ENCODE measurements at regions not wholly inside any gene's neighbourhood (a gene's known extent, or its start where the extent isn't known, plus 50 kb on each side); places are given as distances from the start of the nearest gene placed in this dataset.

GRCh38 chrX:7580127-7580526 lies 262.8 kb upstream of the VCX start:
- Histone ChIP-seq H3K36me3 (no peaks in the 10 kb centered on the region), H3K4me3 (no peak overlapping the region), H3K27me3 (no peaks in the 10 kb centered on the region), H3K9me3 (no peaks in the 10 kb centered on the region), H3K27ac (no peak overlapping the region), H3K4me1 (no peaks in the 10 kb centered on the region)
- no peak for DNase-seq
- no peak for TF ChIP-seq POLR2A (IDR thresholded peaks at IDR 0.05)
- TF ChIP-seq CTCF (IDR thresholded peaks at IDR 0.05), result no peak

- DNase-seq, result no peak
- no peaks in the 10 kb centered on the region for H3K4me1 ChIP-seq
- no peaks in the 10 kb centered on the region for H3K27me3 ChIP-seq
- no peak for TF ChIP-seq POLR2A (IDR thresholded peaks at IDR 0.05)
- no peaks in the 10 kb centered on the region for H3K36me3 ChIP-seq
- H3K9me3 ChIP-seq, result no peaks in the 10 kb centered on the region
- no peak overlapping the region for H3K27ac ChIP-seq
- H3K4me3 ChIP-seq, result no peak overlapping the region
Observed at GRCh38 chrX:7574325-7574724, 268.6 kb upstream of the VCX start.

- TF ChIP-seq CTCF (IDR thresholded peaks at IDR 0.05) (no peak), POLR2A (IDR thresholded peaks at IDR 0.05) (no peak)
- Histone ChIP-seq H3K27ac (no peak overlapping the region), H3K4me1 (no peaks in the 10 kb centered on the region), H3K9me3 (no peaks in the 10 kb centered on the region), H3K4me3 (no peak overlapping the region), H3K36me3 (no peaks in the 10 kb centered on the region), H3K27me3 (no peaks in the 10 kb centered on the region)
- no peak for DNase-seq
Observed at GRCh38 chrX:7570432-7571029, 272.4 kb upstream of the VCX start.

DNA sequence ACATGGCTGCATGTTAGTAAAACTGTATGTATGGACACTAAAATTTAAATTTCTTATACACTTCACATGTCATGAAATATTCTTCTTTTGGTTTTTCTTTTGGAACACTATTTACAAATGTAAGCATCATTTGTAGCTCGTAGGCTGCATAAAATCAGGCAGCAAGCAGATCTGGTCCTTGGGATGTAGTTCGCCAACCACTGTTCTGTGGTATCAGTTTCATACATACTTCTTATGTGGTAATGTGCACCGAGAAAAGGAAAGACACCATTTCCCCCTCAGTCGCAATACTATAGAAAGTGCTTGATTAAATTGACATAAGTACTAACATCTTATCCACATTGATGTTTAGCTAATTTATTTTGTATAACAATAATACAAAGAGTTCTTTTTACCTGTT lies 274.4 kb upstream of the VCX start:
- no peak for TF ChIP-seq POLR2A (IDR thresholded peaks at IDR 0.05)
- TF ChIP-seq CTCF (IDR thresholded peaks at IDR 0.05), result no peak
- no peaks in the 10 kb centered on the region for H3K36me3 ChIP-seq
- no peak overlapping the region for H3K4me3 ChIP-seq
- no peak for DNase-seq
- H3K4me1 ChIP-seq, result no peaks in the 10 kb centered on the region
- no peaks in the 10 kb centered on the region for H3K27me3 ChIP-seq
- H3K27ac ChIP-seq, result no peak overlapping the region
- H3K9me3 ChIP-seq, result no peaks in the 10 kb centered on the region

DNA sequence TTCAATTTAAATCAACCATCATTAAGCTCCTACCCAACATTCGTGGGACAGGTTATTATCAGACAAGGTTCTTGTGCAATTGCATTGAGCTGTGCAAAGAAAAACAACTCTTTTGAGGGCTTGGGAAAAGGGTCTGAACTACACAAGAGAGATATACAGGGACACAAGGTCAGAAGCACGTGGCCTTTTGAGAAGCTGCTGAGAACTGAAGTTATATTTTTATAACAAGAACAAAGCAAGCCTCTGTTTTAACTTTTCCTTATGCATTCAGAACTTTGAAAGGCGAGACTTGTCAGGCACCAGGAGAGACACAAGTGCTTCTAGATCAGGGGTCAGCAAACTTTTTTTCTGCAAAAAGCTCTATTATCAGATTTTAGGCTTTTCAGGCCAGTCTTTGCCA lies 274.8 kb upstream of the VCX start:
- no peak for TF ChIP-seq CTCF (IDR thresholded peaks at IDR 0.05)
- no peak for TF ChIP-seq POLR2A (IDR thresholded peaks at IDR 0.05)
- H3K4me3 ChIP-seq, result no peak overlapping the region
- no peak overlapping the region for H3K27ac ChIP-seq
- no peaks in the 10 kb centered on the region for H3K27me3 ChIP-seq
- H3K9me3 ChIP-seq, result no peaks in the 10 kb centered on the region
- H3K4me1 ChIP-seq, result no peaks in the 10 kb centered on the region
- DNase-seq, result no peak
- no peaks in the 10 kb centered on the region for H3K36me3 ChIP-seq

DNA sequence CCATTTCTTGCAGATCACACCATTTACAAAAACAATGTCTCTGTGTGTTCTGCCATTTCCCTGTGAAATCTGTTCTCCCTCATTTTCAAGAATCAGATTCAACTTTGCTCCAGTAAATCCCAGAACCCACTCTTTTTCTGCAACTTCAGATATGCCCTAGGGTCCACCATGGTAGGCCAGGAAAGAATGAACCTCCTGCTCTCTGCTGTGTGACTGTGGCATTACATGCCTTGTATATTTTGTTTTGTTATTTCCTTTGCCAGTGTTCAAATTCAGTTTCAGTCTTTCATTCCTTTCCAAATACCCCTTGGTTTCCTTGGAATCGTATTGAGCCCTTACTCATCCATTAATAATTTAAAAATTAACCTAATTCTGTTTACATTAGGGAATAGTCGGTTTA lies 290.2 kb upstream of the VCX start:
- Histone ChIP-seq H3K4me1 (no peaks in the 10 kb centered on the region), H3K36me3 (no peaks in the 10 kb centered on the region), H3K4me3 (no peak overlapping the region), H3K27me3 (no peaks in the 10 kb centered on the region), H3K27ac (no peak overlapping the region), H3K9me3 (no peaks in the 10 kb centered on the region)
- DNase-seq, result no peak
- TF ChIP-seq POLR2A (IDR thresholded peaks at IDR 0.05), result no peak
- TF ChIP-seq CTCF (IDR thresholded peaks at IDR 0.05), result no peak
